GM06990 (cell line): ENCODE measurements at regions not wholly inside any gene's neighbourhood (a gene's known extent, or its start where the extent isn't known, plus 50 kb on each side); places are given as distances from the start of the nearest gene placed in this dataset.

Experiments
- DNase-seq: peaks from one replicate; pipeline ENCODE4 v3.0.0-alpha.2; 2011; ENCODE audit not compliant: insufficient read length; ENCODE audit errors: extremely low read depth
- H3K27me3 ChIP-seq: replicated peaks from 2 replicates; pipeline ENCODE4 v1.6.0; 2011; ENCODE audit warnings: low read length; ENCODE audit not compliant: control insufficient read depth, insufficient read depth
- H3K36me3 ChIP-seq: 2 replicates; pipeline ENCODE4 v1.5.1; 2011; ENCODE audit warnings: low read length; ENCODE audit not compliant: control insufficient read depth, insufficient read depth
- H3K4me3 ChIP-seq: replicated peaks from 2 replicates; pipeline ENCODE4 v1.5.1; 2011; ENCODE audit warnings: low read depth, mild to moderate bottlenecking, control low read depth, low read length
- CTCF ChIP-seq: IDR thresholded peaks from 2 replicates; pipeline ENCODE4 v1.5.1; 2011; ENCODE audit warnings: low read length, control low read depth, mild to moderate bottlenecking, inconsistent platforms; ENCODE audit not compliant: insufficient read depth, poor library complexity, severe bottlenecking

- Histone ChIP-seq H3K27me3 (no peaks in the 10 kb centered on the region), H3K36me3 (no peaks in the 10 kb centered on the region), H3K4me3 (no peak overlapping the region)
- DNase-seq = no peak
- TF ChIP-seq CTCF = no peak
These were observed 384.7 kb upstream of the ACVR2A start for GRCh38 chr2:147460155-147460554.

- no peak for TF ChIP-seq CTCF
- Histone ChIP-seq H3K4me3 (no peak overlapping the region), H3K36me3 (no peaks in the 10 kb centered on the region), H3K27me3 (no peaks in the 10 kb centered on the region)
- DNase-seq = no peak
These were observed 388.1 kb upstream of the ACVR2A start for GRCh38 chr2:147456779-147457178.

GRCh38 chr2:147451902-147452515, 392.8 kb upstream of the ACVR2A start:
- Histone ChIP-seq H3K27me3 (no peaks in the 10 kb centered on the region), H3K4me3 (no peak overlapping the region), H3K36me3 (no peaks in the 10 kb centered on the region)
- no peak for TF ChIP-seq CTCF
- no peak for DNase-seq

- Histone ChIP-seq H3K27me3 (no peaks in the 10 kb centered on the region), H3K4me3 (no peak overlapping the region), H3K36me3 (no peaks in the 10 kb centered on the region)
- no peak for DNase-seq
- no peak for TF ChIP-seq CTCF
These were observed 393.9 kb upstream of the ACVR2A start for GRCh38 chr2:147450661-147451510.

- no peak for DNase-seq
- no peak for TF ChIP-seq CTCF
- no peaks in the 10 kb centered on the region for H3K27me3 ChIP-seq
- no peaks in the 10 kb centered on the region for H3K36me3 ChIP-seq
- H3K4me3 ChIP-seq = no peak overlapping the region
These were observed 395.4 kb upstream of the ACVR2A start for GRCh38 chr2:147449323-147449991.
